GM18858 (cell line): ENCODE measurements at regions not wholly inside any gene's neighbourhood (a gene's known extent, or its start where the extent isn't known, plus 50 kb on each side); places are given as distances from the start of the nearest gene placed in this dataset.

ENCODE experiments used
- ATAC-seq: cut with Tn5 transposase; IDR thresholded peaks from one replicate; pipeline ENCODE4 v1.9.1; 2021; ENCODE audit not compliant: unreplicated experiment

DNA sequence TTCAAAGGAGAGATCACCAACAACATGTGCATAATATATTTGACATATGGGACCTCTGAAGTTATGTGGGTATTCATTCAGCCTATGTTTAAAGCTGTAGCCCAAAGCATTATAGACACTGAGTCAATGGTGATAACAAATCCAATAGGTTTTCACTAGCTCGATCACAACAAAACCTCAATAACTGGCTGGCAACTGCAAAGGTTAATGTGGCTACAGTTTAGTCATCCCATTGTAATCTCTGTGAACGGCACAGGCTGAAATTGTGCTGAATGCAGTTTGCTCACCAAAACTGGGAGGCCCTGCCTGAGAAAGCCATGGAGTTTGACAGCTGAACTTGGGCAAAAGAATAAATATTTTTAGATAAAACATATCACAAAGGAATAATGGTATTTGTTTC, 152.4 kb upstream of the ADO start:
- ATAC-seq = no peak

GRCh38 chr10:62652564-62652963, 152.0 kb upstream of the ADO start:
- no peak for ATAC-seq

DNA sequence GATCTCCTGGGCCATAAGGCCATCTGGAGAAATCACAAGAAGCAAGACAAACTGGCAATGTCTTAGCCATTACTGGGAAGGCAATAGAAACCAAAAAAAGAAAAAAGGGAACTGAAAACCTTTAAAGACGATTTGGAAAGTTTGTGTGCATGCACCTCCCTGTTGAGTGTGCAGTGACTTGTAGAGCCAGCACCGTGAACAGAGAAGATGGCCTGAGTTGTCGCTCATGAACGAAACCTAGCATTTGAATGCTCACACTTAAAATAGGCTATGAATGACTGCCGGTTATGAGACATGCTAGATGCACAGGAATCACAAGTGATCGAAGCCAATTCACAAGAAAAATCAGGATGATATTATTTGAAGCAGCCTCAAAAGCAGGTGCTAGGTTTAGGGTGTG, 151.3 kb upstream of the ADO start:
- ATAC-seq = peak; percentile 72

GRCh38 chr10:62654966-62655336, 149.6 kb upstream of the ADO start:
- ATAC-seq = no peak

DNA sequence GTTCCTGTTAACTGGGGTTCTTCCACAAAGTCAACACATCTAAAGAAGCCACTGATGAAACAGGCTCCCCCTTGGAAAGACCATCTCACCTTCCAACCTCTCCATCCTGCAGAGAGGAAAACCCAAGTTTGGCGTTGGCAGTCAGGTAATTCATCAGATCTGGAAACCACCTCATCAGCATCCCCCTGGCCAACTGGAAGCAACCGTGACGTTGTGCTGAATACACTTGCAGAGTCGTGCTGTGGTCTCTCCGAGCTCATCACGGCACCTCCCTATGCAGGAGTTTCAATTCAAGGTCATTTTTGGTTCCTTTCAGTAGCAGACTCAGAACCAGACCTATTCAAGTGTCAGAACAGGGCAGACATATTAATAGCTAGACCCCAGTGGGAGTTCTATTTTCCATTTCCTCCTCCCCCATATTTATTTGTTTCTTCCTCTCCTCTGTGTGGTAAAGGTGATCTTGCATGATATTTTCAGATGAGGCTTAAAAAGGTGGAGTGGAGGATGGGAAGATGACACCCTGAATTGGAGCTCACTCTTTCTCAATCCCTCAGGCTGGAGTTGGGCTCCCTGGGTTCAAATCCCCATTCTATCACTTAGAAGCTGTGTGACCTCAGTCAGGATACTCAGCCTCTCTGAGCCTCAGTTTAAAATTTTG, 149.1 kb upstream of the ADO start:
- ATAC-seq = peak; percentile 82

GRCh38 chr10:62657244-62657835, 147.2 kb upstream of the ADO start:
- ATAC-seq = no peak

DNA sequence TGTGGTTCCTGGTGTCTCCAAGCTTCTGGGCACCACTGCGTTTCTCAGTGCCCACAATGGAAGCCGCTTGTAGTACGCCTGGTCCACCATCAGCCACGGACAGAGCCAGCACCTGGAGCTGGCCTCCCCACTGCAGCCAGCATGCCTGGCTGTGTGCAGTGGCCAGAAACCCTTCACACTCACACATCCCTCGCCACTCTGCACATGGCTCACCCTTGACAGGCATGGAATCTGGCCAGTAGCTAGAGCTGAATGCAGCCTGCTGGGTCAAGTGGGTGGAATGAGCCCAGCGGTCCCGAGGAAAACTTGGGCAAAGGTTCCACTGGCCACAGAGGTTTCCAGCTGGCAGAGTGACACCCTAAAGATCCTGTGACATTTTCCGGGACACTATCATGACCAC, 146.0 kb upstream of the ADO start:
- ATAC-seq = no peak

DNA sequence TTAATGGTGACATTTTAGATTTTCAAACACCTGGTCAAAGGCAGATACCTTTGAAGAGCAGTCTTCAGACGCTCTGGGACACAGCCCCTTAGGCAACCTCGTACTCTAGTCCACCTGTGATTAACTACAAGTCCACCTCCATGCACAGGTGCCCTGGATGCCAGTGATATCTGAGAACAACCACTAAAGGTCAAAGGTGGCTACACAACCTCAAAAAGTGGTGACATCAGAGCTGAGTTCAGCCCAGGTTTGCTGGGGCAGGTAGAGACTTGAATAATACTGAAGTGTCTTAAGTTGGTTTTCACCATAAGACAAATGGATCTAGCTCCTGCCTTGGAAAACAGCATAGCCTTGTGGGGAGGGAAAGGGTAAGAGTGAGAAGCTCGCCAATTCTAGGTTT, 143.4 kb upstream of the ADO start:
- ATAC-seq = no peak

- ATAC-seq = no peak
These were observed 142.0 kb upstream of the ADO start for GRCh38 chr10:62662486-62662885.

- no peak for ATAC-seq
These were observed 138.7 kb upstream of the ADO start for GRCh38 chr10:62665771-62666170.

GRCh38 chr10:62666275-62666674, 138.2 kb upstream of the ADO start:
- no peak for ATAC-seq

DNA sequence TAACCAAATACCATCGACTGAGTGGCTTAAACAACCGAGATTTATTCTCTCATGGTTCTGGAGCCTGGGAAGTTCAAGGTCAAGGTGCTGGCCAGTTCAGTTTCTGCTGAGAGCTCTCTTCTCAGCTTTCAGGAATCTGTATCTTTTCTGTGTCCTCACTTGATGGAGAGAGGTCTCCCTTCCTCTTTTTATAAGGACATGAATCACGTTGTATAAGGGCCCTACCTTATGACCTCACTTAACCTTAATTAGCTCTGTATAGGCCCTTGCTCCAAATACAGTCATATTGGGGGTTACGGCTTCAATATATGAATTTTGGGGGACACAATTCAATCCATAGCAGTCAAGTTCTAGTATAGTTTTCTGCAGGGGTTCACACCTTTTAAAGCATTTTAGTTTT, 135.2 kb upstream of the ADO start:
- ATAC-seq = no peak

GRCh38 chr10:62671104-62671503, 133.4 kb upstream of the ADO start:
- ATAC-seq = no peak

GRCh38 chr10:62681211-62681940, 123.1 kb upstream of the ADO start:
- peak; percentile 88 for ATAC-seq

GRCh38 chr10:62684911-62685310, 119.6 kb upstream of the ADO start:
- no peak for ATAC-seq

GRCh38 chr10:62687230-62687748, 117.2 kb upstream of the ADO start:
- ATAC-seq = no peak

DNA sequence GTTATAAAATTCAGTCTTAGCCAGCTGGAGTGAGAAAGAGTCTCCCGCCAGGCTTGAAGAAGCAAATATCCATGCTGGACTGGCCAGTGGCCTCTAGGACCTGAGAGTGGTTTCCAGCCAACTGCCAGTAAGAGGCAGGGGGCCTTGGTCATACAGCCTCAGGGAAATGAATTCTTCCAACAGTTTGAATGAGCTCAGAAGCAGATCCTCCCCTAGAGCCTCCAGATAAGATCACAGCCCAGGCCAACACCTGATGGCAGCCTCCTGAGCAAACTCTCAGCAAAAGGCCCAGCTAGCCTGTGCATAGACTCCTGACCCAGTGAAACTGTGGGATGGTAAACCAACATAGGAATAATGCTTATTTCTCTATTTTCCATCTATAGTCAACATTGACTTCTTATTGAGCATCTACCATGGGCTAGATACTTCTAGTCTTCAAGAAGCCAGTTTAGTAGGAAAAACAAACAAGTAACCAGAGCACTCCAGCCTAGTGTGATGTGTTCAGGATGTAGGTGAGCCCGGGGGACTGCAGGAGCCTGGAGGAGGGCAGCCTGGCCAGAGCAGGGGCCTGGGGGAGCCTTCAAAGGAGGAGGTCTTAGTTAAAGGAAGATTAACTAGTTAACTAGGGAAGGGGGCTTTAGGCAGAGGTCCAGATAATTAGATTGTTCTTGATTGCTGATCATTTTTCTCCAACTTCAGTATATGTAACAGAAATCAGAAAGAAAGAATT, 115.4 kb upstream of the ADO start:
- no peak for ATAC-seq

DNA sequence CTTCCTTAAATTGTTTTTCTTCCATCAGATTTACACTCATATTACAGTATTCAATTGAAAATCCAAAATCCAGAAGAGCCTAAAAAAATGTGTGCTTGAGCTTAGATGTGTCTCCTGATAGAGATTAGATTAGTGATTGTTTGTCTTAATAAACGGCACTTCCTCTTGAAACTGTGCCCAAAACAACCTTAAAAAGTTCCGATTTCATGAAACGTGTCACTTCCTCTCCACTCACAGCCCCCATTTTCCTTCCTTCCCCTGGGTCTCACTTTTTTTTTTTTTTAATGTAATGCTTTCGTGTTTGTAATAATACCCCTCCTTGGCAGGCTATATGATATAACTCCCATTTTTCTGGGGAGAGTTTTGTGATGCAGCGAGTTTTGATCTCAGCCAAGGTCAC, 114.8 kb upstream of the ADO start:
- no peak for ATAC-seq

DNA sequence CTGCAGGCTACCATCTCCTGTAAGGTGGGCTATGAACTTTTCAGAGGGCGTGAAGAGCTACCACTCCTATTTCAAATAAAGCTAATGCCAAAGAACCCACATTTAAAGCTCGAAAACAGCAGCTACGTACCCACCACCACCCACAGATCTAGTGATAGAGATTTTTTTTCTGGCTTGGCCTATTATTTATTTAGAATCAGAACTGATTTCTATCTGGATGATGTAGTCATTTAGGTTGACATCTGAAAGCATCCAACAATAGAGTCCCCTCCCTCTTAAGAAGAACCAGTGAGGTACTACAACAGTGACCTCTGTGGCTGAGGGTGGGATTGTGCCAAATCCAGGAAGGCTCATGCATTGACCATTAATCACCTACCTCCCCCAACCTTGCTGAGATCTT, 113.8 kb upstream of the ADO start:
- no peak for ATAC-seq

DNA sequence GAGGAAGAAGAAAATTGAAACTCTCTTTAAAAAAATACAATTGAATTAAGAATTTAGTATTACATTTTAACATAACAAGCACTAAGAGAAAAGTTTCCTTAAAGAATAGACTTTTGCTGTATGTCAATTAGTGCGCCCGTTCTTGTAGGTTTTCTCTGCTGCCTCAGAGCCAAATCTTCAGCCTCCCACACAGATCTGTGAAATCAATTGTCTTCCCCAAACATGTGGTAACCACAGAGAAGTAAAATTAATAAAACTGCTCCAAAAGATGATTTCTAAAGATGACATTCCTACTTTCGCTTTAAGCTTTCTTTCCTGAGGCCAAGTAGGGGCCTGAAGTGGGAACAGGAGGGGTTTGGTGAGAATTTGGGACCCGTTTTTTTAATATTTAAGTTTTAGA, 113.2 kb upstream of the ADO start:
- no peak for ATAC-seq

DNA sequence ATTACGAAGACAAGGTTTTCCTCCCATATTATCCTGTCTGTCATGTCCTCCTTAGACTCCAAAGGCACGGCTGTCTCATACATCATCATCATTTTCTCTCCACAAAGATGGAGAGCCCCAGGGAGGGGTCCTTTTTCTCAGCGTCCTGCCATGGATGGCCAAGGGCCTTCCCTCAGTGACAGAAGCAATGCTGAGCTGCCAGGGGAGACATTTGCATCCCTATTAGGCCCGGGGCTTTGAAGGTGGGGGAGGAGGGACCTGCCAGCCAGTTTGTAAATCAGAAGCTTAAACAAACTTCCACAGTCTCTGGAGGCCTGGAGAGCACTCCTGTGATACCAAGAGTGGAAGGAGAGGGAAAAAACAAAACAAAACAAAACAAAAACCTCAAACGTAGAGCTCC, 112.4 kb upstream of the ADO start:
- ATAC-seq = no peak

DNA sequence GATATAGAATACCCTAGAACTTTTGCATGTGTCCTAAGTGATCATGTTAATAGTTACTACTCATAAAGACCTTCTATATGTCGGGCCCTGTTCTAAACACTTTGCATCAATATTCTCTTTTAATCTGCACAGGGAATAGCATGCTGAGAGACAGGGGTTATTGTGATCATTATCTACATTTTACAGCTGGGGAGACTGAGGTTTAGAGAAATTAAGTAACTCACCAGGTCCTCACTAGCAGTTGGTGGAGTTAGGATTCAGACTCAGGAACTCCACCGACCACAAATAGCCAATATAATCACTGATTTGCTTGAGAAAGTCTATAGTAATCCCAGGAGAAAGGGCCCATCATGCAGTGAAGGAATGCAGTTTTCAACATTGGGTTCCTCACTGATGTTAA, 111.2 kb upstream of the ADO start:
- ATAC-seq = no peak
